ENCODE measurements at regions not wholly inside any gene's neighbourhood (a gene's known extent, or its start where the extent isn't known, plus 50 kb on each side); places are given as distances from the start of the nearest gene placed in this dataset.
"Not testable (repeated sequence)": the region's sequence is repeated elsewhere in the genome, so short reads cannot be mapped to it uniquely, and the experiment has no call there.

DNA sequence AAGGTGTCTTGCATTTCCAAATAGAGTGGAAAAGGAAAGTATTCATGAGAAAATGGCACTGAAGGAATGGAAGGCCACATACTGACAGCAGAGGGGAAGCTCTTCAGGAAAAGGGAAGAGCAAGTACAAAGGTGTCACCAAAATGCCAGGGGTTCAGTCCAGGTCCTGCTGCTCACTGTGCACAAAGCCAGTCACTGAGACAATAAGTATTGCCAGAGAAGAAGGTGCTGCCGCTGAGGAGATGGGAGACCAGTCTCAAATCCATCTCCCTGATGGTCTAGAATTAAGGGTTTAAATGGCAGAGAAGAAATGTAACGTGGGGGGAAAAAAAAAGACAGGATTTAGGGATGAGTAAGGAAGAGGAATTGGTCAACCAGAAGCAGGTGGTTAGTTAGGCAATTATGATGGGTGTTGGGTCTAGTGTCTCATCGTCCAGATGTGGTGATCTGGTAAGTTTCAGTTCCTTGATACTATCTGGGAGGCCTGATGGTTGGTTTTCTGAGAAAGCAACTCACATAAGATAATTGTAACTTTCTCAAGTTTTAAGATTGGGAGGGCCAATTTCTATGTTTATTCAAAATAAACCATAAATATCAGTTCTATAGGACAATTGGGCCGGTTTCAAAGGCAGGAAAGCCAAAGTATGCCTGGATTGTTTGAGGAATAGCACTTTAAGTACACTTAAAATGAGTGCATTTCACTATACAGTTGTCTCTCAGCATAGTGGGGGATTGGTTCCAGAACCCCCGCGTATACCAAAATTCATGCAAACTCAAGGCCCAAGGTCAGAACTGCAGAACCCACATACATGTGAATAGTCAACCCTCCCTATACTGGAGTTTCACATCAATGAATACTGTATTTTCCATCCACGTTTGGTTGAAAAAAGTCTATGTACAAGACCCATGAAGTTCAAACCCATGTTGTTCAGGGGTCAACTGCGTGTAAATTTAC lies 109.1 kb upstream of the DNAJC10 start:
- Histone ChIP-seq H3K9me3 (no peaks in the 10 kb centered on the region), H3K27ac (no peak overlapping the region), H3K4me3 (no peak overlapping the region), H3K36me3 (no peaks in the 10 kb centered on the region), H3K27me3 (no peaks in the 10 kb centered on the region), H3K4me1 (no peaks in the 10 kb centered on the region)
- TF ChIP-seq CTCF (IDR thresholded peaks at IDR 0.05) = no peak
- TF ChIP-seq POLR2A (IDR thresholded peaks at IDR 0.05) = no peak
- no peak for TF ChIP-seq POLR2AphosphoS5 (IDR thresholded peaks at IDR 0.05)
- TF ChIP-seq EP300 (IDR thresholded peaks at IDR 0.05) = no peak
- WGBS = 85% methylated on average over 8 of the region's 8 CpGs
- DNase-seq (ENCODE audit: low spot score in 2 of 2) = no peak

GRCh38 chr2:182608181-182608845 lies 107.7 kb upstream of the DNAJC10 start:
- H3K27me3 ChIP-seq = no peaks in the 10 kb centered on the region
- no peaks in the 10 kb centered on the region for H3K36me3 ChIP-seq
- 95% methylated on average over 44 of the region's 48 CpGs for WGBS
- no peak overlapping the region for H3K4me3 ChIP-seq
- no peak for TF ChIP-seq POLR2AphosphoS5 (IDR thresholded peaks at IDR 0.05)
- no peak for TF ChIP-seq CTCF (IDR thresholded peaks at IDR 0.05)
- no peak for TF ChIP-seq EP300 (IDR thresholded peaks at IDR 0.05)
- no peak for TF ChIP-seq POLR2A (IDR thresholded peaks at IDR 0.05)
- no peaks in the 10 kb centered on the region for H3K4me1 ChIP-seq
- H3K27ac ChIP-seq = no peak overlapping the region
- DNase-seq (ENCODE audit: low spot score in 2 of 2) = no peak
- H3K9me3 ChIP-seq = no peaks in the 10 kb centered on the region

- 85% methylated on average over 4 of the region's 4 CpGs for WGBS
- not testable (repeated sequence) for H3K9me3 ChIP-seq; H3K4me3 ChIP-seq; H3K36me3 ChIP-seq; H3K4me1 ChIP-seq; H3K27ac ChIP-seq; DNase-seq (ENCODE audit: low spot score in 2 of 2); H3K27me3 ChIP-seq
Measured at GRCh38 chr2:182609005-182609404, 107.1 kb upstream of the DNAJC10 start.

DNA sequence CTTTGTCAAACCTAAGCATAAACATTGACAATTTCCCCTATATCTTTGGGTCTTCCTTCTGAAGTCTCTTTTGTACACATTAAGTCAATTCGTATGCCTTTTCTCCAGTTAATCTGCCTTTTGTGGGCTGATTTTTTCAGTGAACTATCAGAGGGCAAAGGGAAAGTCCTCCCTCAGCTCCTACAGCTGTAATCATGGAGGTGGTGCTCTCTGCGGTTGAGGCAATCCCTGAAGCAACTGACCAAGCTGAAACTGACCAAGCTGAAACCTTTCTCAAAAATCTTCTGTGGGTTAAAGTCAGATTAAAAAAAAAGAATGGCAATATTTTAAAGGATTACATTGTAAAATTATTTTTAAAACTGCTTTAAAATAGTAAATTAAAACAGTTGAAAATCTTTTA lies 105.8 kb upstream of the DNAJC10 start:
- Histone ChIP-seq H3K36me3 (no peaks in the 10 kb centered on the region), H3K4me3 (no peak overlapping the region), H3K9me3 (no peaks in the 10 kb centered on the region), H3K27ac (no peak overlapping the region), H3K4me1 (no peaks in the 10 kb centered on the region), H3K27me3 (no peaks in the 10 kb centered on the region)
- no peak for DNase-seq (ENCODE audit: low spot score in 2 of 2)
- 81% methylated on average over 2 of the region's 2 CpGs for whole genome bisulfite sequencing
- TF ChIP-seq CTCF (IDR thresholded peaks at IDR 0.05) (no peak), EP300 (IDR thresholded peaks at IDR 0.05) (no peak), POLR2AphosphoS5 (IDR thresholded peaks at IDR 0.05) (no peak), POLR2A (IDR thresholded peaks at IDR 0.05) (no peak)

- TF ChIP-seq EP300 (IDR thresholded peaks at IDR 0.05) = no peak
- TF ChIP-seq CTCF (IDR thresholded peaks at IDR 0.05) = no peak
- TF ChIP-seq POLR2AphosphoS5 (IDR thresholded peaks at IDR 0.05) = no peak
- TF ChIP-seq POLR2A (IDR thresholded peaks at IDR 0.05) = no peak
- H3K27ac ChIP-seq = no peak overlapping the region
- H3K9me3 ChIP-seq = no peaks in the 10 kb centered on the region
- no peaks in the 10 kb centered on the region for H3K27me3 ChIP-seq
- WGBS = 86% methylated on average over 3 of the region's 3 CpGs
- H3K36me3 ChIP-seq = no peaks in the 10 kb centered on the region
- no peaks in the 10 kb centered on the region for H3K4me1 ChIP-seq
- DNase-seq (ENCODE audit: low spot score in 2 of 2) = no peak
- no peak overlapping the region for H3K4me3 ChIP-seq
Measured at GRCh38 chr2:182611009-182611408, 105.0 kb upstream of the DNAJC10 start.
